NCI-H69 (cell line): ENCODE measurements at regions not wholly inside any gene's neighbourhood (a gene's known extent, or its start where the extent isn't known, plus 50 kb on each side); places are given as distances from the start of the nearest gene placed in this dataset.

Source experiments
- DNase-seq: peaks from one replicate; lab custom pipeline; 2025; lab: John Stamatoyannopoulos, UW

DNA sequence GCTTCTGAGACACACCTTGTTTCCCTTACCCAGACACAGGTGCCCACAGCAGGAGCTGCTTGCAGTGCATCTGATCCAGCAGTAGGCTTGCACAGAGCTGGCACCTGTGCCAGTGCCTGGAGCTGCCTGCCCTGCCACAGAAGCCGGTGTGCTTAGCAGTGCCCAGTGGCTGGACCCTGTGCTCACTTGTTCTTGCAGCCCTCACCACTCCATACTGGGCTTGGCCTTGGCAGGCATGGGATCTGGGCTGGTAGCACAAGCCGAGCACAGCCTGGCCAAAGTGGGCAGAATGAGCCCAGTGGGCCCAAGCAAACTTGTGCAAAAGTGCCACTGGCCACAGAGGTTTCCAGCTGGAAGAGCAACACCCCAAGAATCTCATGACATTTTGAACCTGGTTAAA is 1950.4 kb downstream of the SUCLG1 start:
- DNase-seq = no peak

DNA sequence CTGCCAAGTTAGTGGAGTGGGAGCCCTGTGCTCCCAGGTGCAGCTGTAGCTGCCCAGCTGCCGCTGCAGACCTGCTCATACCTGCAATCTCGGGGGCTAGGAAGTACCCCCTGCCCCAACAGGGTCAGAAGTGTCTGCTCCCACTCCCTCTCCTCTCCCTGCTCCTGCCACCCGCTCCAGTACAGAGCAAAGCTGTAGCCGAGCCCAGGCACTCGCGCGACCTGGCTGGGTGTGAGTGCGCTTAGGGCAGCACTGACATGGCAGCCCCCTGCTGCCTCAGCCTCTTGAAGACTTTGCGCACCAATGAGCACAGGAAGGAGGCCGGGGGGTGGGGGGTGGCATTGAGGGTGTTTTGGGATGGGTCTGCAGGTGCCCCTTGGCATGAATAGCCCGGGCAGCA is 1951.4 kb downstream of the SUCLG1 start:
- no peak for DNase-seq

DNA sequence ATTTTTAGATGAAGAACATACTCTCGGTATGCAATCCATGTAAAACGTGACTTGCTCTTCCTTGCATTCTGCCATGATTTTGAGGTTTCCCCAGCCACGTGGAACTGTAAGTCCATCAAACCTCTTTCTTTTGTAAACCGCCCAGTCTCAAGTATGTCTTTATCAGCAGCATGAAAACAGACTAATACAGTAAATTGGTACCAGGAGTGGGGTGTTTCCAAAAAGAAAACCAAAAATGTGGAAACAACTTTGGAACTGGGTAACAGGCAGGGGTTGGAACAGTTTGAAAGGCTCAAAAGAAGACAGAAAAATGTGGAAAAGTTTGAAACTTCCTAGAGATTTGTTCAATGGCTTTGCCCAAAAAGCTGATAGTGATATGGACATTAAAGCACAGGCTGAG is 1957.9 kb downstream of the SUCLG1 start:
- no peak for DNase-seq

DNA sequence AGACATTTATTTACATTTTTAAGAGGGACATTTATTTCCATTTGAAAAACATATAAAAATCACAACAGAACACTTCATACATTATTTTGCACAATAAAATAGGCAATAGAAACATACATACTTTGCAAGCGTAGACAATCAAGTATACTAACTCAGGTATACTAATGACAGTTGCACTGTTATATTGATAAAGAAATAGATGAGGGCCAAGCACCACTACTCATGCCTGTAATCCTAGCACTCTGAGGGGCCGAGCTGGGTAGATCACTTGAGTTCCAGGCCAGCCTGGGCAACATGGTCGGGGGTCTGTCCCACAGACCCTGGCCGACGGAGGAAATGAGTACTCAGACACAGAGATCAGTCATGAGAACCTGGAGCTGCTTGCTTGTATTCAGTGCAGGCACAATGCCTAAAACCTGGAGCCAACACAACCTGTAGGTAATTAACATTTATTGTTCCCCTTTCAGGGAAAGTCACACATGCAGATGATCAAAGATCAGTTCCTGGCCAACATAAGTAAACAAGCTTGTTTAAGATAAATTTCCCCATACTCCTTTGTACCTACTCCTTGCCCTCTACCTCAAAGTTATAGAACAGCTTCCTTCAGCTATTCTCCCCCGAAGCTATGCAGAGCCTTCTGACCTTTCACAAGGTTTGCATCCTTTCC is 1960.2 kb downstream of the SUCLG1 start:
- DNase-seq = no peak

DNA sequence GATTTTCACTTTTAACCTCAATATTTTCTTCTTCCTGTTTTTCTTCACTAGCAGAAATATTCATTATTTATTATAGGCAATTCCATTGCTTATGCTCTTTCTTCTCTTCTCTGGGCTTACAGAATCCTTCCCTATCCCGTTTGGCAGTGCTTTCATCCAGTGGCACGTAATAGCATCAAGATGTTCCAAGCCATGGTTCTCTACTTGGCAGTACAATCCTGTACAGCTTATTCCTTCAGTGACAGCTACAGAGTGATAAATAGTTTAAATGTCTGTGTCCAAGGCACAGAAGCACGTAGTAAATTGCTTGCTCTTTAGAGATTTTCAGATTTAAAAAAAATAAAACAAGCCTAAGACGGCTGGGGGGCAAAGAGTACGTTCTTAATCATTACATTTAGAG is 1964.3 kb downstream of the SUCLG1 start:
- DNase-seq = no peak

DNA sequence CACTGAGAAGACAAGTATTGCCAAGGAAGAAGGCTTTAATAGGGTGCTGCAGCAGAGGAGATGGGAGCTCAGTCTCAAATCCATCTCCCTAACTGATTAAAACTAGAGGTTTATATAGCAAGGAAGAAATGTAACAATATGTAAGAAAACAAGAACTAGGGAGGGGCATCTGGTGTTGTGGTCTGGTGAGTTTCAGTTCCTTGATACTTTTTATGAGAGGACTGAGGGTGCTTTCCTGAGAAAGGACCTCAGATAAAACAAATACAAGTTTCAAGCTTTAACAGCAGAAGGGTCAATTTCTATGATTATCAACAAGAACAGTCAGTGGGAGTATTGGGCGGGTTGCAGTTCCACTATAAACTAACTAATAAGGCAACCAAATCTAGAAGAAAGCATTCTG is 1967.5 kb downstream of the SUCLG1 start:
- DNase-seq = no peak

DNA sequence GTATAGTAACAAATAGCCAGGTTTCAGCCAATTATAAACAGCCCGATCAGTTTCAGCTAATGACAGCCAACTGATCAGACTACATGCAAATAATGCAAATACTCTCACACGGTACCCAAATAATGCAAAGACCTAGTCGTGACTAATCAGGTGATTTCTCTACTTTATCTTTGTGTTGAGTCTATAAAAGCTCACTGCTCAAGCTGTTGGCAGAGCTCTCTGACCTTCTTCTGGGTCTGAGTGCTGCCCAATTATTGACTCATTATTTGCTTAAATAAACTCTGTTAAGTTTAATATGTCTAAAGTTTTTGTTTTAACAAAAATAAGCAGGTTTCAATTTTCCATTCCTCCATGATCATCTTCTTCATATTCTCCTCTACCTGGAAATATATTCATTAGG is 1971.7 kb downstream of the SUCLG1 start:
- DNase-seq = no peak

DNA sequence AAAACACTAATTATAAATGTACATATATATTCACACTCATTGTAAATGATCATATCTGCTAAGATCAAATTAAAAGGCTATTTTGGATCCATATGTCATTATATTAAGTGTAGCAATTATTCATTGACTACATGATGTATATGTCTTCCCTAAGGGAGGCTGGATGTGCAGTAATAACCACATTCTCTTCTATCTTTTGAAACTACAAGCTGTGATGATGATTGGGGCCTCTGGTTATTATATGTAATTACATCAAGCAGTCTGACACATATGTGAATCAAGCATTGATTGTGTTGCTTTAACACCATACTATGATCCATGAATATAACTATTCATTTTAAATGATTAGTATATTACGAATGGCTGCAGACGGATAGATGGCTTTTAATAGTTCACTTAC is 1973.4 kb downstream of the SUCLG1 start:
- DNase-seq = peak; percentile 34

DNA sequence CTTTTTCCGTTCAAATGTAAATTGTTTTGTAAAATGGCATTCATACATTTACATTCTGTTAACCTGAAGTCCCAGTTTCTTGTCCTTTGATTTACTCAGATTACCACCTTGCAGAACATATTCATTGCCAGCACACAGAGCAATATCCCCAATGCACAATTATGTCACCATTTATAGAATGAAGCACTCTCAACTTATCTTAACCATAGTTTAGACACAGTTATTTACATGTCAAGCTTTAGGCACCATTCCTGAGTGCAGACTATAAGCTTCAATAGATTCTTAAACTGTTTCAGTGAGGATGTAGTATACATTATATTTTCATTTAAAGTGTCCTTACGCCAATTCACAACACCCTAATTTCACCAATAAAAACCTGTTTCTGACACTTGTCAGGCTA is 1977.9 kb downstream of the SUCLG1 start:
- no peak for DNase-seq

DNA sequence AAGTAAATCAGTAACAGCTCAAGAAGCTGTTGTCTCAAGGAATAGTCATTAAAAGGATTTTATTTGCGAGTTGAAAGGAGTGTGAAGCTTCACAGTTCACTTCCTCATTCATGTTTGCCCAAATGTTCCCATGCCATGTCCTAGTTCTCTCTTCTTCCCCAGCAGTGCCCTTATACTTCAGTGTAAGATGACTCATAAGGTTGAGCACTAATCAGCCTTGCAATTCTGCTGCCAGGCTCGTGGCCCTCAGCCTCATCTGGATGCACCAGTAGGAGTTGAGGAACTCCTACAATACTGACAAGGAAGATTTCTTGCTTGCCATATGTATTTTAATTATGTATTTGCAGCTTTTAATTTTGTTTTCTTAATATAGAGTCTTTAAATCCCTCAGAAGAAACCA is 1980.4 kb downstream of the SUCLG1 start:
- no peak for DNase-seq

DNA sequence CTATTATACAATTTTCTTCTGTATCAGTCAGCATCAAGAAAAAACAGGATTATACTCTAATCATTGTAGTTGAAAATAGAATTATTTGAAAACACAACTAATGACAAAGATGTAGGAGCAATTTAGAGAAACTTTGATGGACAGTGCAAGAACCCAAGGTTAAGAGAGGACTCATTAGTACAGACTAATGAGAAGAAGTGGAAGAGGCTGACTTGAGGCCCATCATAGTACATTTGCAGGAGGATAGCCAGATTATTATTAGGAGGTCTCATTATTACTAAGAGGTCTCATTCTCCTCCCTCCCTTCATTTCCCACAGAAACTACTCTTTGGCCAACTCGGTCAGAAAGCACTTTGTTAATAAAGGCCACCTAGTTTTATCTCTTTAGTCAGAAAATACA is 1983.0 kb downstream of the SUCLG1 start:
- no peak for DNase-seq

DNA sequence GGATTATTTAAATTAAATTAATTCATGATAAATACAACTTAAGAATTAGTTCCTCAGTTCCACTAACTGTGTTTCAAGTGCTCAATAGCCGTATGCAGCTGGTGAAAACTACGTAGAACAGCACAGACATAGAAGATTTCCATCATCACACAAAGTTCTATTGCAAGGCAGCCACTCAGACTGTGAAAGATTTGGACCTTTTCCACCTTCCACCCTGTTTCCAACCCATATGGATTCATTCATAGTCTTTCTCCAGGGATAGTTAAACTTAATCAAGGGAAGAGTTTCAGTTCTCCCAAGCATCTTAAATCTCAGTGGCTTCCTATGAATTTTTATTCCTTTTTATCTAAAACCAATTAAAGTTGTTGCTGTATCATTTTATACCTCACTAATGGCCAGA is 2030.8 kb downstream of the SUCLG1 start:
- no peak for DNase-seq

DNA sequence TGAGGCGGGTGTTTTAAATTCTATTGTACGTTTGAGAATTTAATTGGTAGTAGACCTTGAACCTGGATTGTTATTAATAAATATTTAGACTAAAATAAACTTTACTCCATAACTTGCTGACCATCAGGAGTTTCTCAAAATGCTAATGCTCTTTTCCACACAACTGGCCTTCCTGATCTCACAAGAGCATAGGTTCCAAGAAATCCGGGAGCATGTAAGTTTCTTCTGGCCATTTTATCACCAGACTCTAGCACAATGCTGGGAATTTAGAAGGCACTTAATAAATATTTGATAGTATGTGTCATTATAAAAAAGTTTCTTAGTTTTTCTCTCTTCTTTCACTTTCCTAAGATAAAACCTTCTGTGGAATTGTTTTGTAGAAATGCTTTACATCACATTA is 2047.1 kb downstream of the SUCLG1 start:
- no peak for DNase-seq

DNA sequence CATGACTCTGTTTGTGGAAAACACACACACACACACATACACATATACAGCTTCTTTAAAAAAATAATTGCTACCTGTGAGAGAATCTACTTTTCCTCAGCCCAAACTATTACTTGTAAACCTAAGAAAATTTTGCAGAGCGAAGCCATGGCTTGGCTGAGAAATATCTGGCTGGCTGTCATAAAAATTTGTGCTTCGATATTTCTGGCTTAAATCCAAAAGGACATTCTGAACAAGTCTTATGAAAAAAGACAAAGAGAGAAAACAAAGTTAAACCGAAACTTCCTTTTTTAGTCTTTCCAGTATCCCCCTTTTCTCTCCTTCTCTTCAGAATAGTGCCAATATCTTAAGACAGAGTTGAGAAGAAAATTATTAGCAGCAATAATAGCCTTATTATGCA is 2048.0 kb downstream of the SUCLG1 start:
- DNase-seq = no peak

DNA sequence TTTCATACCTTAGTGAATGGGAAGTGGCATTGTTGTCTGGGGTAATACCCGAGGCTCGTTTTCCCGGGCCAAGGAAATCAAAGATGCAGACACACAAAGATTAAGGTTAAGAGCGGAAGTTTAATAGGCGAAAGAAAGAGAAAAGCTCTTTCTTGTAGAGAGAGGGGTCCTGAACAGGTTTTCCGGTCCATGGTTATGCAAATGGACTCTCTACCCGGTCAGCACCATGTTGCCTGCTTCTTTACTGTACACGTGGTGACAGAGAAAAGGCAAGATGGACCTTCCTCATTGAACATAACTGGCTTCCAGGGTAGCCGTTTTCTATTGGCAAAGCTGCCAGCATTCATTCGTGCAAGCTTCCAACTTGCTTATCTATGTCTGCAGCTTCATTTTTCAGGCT is 2063.5 kb downstream of the SUCLG1 start:
- no peak for DNase-seq

DNA sequence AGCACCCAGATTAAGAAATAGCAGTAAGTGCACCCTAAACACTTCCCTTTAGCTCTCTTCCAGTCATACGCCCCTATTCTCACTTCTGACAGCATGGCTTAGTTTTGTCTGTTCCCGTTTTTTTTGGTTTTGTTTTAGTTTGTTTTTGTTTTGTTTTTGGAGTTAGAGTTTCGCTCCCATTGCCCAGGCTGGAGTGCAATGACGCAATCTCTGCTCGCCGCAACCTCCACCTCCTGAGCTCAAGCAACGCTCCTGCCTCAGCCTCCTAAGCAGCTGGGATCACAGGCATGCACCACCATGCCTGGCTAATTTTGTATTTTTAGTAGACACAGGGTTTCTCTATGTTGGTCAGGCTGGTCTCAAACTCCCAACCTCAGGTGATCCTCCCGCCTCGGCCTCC is 2067.7 kb downstream of the SUCLG1 start:
- DNase-seq = no peak

DNA sequence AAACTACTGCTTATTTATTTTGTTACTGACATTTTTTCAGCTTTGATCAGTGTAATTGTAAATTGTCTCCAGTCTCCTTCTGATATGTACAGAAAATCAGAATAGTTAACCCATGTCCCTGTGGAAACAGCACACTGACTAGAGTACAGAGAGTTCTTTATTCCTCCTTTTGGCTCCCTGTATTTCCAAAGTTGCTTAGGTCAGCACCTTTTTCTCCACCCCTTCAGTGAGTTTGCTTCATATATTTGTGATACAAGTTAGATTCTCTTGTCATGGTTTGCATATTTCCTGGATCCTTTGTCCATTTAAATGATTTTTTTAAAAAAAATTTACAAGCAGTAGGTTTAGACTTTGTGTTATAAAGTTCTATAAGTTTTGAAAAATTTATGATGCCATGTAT is 2051.1 kb upstream of the LRRTM1 start:
- no peak for DNase-seq

DNA sequence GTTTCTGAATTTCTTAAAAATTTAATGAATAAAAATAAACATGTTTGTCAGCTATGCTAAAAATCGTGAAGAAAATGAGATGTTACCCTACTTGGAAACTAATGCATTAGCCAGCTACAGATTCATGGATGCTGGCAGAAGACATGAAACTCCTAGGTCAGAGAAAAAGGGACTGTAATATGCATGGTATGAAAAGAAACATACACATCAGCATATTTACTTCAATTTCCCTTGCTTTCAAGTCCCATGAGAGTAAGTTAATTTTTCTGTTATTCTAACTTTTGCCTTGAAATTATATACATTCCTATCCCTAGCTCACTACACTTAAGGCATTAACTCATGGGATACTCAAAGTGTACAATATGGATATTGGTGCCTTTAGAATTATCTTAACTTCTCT is 2041.4 kb upstream of the LRRTM1 start:
- no peak for DNase-seq

DNA sequence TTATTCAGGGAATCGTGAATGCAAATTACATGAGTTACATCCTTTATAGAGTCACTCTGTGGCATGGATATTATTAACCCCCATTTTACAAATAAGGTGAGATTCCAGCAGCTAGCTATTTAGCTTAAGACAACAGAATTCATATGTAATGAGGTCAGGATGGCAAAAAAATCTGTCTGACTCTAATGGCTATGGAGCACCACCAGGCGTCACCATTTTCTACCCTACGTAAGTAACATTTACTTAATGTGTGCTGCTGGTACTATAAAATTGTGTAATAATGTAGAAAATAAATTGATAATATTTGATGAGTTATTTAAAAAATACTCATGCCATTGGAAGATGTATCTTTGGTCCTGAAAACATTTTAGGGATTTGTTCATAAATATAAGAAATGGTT is 2040.1 kb upstream of the LRRTM1 start:
- no peak for DNase-seq

DNA sequence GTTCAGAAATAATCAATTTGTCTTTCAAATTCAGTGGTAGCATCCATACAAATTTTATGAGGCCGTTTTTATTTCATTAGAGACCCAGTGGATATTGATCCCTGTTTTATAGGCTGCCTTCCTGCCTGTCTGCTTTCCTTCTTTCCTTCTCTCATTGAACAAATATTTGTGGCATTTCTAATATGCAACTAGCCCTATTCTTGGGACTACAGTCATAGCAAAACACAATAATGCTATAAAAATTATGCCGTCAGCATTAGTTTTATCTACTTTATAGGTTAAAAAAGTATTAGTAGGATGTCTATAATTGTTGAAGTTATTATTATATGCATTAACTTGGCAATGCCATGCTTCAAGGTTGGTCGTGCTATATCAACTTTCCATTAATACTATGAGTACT is 2037.8 kb upstream of the LRRTM1 start:
- no peak for DNase-seq

DNA sequence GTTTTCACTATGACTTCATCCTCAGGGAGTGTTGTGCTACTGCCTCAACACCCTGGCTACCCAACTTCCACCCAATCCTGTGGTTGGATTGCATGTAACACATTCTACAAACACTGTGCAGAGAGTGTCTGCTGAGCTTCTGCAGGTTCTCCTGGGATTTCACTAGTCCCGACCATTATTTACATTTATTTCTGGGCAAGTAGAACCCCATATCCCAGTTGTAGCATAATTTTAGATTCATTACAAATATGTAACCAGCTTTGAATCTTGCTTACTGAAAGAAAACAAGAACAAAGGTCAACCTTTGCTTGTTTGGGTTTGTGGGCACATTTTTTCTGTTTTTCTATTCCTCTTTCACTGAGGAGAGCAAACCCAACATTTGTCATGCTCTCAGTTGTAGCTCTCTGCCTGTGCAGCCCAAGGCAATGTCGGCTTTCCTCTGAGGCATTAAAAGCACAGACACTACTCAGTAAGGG is 2036.1 kb upstream of the LRRTM1 start:
- no peak for DNase-seq

DNA sequence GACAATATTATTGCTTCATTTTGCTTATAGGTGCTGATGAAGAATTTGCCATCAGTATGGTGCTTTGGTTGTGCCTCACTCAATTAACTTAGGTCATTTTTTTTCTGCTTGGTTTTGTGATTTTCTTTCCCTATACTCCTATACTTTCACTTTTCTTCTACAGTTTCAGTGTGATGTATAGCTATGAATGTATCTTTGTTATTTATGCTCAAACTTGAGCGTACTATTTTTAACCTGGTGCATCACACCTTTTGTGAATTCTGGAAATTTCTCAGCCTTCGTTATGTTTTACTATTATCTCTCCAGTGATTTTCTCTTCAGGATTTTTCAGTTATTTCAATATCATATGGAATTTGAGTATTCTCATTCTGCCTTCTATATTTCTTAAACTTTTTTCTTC is 2035.3 kb upstream of the LRRTM1 start:
- DNase-seq = no peak

DNA sequence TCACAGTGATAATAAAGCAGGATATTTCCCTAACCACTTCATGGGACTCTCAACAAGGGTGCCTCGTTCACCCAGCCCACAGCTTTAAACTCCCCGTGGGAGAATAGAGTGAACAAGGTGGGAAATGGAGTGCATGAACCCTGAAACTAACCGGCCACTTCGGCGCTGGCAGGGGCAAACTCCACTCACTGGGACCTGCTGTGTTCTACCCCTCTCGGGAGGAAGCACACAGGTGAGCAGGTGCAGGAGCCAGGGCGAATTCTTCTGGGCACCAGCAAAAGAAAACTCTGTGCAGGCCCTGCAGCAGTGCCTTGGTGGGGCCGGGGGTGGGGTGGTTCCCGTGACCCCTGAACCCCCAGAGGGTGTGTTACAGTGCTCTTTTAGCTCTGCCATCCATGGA is 2029.1 kb upstream of the LRRTM1 start:
- no peak for DNase-seq

DNA sequence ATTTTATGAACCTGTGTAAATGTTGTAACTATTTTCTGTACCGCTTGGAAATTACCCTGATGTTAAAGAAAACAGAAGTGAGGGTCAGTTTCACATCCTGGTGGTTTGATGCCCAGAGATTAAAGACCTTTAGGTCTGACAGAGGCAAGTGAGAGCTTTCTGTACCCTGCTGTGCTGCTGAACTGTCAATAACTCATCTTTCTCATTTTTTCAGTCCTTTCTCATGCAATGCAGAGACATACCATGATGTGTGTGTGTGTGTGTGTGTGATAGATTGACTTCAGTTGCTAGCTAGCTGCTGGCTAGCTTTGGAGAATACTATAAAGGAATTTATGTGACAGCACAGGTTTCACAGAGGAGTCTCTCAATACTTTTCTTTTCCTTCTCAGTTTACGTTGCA is 2025.6 kb upstream of the LRRTM1 start:
- no peak for DNase-seq
